GM18511 (cell line): ENCODE measurements at regions not wholly inside any gene's neighbourhood (a gene's known extent, or its start where the extent isn't known, plus 50 kb on each side); places are given as distances from the start of the nearest gene placed in this dataset.
"Not testable (repeated sequence)": the region's sequence is repeated elsewhere in the genome, so short reads cannot be mapped to it uniquely, and the experiment has no call there.

Experiments
- ATAC-seq: cut with Tn5 transposase; IDR thresholded peaks from one replicate; pipeline ENCODE4 v1.9.1; 2021; ENCODE audit warnings: mild to moderate bottlenecking, moderate library complexity; ENCODE audit not compliant: unreplicated experiment

DNA sequence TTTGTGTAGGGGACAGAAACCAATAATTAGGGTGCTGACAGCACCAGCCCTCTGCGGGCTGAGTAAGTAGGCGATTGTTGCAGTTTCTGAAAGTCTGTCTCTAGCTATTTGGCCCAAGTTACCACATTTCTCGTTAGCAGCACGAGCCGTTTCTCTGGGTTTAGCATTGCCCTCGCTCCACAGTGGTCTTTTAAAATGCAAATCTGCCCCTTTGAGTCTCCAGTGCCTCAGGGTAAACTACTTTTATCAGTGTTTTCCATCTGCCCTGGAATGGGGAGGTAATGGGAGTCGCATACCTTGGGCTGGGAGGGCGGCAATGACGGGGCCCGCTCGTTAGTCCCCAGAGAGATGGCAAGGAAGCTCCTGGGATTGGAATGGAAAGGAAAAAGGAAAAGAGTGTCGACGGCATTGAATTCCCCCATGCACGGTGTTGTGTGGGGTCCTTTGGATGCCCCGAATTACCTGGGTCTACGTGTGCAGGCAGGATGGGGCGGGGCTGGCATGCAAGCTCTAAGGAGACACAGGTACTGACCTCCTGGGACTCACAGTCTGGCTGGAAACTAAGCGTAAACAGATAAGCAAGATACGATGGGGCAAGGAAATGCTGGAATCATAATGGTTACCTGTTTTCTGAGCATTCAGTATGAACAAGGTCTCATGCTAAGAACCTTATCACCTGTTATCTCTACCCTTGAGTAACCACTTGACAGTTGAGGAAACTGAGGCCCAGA lies 131.8 kb upstream of the MAP1LC3B2 start:
- ATAC-seq: no peak

DNA sequence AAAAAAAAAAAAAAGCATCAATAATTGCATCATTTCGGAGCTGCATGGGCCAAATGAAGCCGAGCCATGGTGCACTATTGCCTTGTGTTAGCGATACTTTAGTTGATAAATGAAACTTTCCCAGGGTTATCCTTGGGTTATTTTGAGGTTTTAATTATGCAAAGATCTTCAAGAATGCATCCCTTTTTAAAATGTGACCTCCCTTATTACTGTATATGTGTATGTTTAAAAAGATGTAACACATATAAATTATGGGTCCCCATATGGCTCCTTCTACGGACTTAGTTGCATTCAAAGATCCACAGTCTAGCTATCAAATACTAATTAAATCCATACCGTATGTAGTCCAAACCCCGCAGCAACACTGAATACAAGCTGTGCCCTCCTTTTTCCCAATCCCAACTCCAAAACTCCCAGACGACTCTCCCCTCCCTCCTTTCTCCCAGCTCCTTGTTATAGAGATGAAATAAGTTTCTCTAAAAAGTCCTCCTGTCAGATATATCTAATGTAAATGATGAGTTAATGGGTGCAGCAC lies 129.3 kb upstream of the MAP1LC3B2 start:
- no peak for ATAC-seq

DNA sequence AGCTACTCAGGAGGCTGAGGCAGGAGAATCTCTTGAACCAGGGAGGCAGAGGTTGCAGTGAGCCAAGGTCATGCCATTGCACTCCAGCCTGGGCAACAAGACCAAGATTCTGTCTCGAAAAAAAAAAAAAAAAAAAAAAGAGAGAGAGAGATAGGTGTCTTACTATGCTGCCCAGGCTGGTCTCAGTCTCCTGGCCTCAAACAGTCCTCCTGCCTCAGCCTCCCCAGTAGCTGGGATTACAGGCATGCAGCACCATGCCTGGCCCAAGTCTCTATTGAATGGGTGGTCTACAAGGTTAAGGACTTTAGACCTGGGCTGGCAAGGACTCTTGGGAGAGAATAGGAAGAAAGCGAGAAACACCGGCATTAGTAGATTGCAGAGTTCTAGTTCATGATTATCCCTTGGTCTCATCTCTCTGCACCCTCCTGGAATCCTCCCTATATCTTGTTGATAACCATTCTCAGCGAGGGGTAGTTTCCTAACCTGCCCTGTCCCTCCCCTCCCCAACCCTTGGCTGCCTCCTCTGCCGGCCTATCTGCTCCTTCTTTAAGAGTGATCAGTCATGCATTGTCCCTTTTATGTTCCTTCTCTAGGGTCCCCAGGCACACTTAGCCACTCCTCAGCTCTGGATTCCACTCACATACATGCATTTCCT lies 128.1 kb upstream of the MAP1LC3B2 start:
- no peak for ATAC-seq

DNA sequence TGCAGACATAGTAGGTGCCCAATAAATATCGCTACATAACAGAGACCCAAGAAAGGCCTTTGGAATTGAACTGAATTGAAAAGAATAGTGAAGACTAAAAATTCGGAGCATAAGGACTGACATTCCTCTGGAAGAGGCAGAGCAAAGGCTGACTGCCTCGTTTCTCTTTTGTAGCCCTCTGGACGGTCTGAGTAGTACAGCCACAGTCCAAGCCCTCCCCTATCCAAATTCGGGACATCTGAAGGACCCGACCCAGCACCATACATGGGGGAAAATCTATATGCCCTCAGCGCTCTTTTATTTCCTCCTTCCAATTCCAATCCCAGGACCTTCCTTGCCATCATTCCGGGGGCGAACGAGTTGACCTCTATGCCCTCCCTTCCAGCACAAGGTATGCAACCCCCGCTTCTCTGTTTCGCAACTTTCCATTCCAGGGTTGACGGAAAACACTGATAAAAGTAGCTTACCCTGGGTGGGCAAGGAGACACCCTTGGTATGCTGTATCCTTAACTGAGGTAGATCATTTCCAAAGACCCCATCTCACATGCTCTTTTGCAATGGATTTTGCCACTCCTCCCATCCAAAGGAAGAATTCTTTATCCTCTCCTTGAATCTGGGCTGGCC lies 127.4 kb upstream of the MAP1LC3B2 start:
- ATAC-seq: no peak

DNA sequence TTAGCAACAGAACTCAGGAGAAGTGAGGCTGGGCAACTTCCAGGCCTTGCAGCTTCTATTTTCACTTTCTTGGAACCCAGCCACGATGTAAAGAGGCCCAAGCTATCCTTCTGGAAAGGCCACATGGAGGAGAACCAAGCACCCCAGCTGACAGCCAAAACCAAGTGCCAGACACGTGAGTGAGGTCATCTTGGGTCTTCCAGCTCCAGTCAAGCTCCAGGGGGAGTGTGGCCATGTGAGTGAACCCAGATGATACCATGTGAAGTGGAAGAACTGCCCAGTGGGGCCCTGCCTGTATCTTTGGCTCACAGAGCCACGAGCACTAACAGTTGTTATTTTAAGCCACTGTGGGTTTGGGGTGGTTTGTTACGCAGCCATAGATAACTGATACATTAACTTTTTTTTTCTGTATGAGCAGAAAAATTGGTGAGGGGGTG lies 126.8 kb upstream of the MAP1LC3B2 start:
- ATAC-seq: no peak

DNA sequence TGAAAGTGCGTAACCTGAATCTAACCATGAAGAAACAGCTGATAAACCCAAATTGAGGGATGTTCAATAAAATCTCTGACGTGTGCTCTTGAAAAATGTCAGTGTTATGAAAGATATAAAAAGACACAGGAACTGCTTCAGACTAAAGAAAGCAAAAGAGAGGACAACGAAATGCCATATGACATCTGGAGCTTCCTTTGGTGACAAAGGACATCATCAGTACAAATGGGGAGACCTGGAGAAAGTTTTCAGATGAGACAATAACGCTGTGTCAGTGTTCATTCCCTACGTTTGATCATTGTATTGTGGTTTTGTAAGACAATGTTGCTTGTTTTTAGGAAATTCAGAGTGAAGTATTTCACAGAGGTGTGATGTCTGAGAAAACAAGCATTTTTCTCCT lies 125.9 kb upstream of the MAP1LC3B2 start:
- ATAC-seq: no peak

DNA sequence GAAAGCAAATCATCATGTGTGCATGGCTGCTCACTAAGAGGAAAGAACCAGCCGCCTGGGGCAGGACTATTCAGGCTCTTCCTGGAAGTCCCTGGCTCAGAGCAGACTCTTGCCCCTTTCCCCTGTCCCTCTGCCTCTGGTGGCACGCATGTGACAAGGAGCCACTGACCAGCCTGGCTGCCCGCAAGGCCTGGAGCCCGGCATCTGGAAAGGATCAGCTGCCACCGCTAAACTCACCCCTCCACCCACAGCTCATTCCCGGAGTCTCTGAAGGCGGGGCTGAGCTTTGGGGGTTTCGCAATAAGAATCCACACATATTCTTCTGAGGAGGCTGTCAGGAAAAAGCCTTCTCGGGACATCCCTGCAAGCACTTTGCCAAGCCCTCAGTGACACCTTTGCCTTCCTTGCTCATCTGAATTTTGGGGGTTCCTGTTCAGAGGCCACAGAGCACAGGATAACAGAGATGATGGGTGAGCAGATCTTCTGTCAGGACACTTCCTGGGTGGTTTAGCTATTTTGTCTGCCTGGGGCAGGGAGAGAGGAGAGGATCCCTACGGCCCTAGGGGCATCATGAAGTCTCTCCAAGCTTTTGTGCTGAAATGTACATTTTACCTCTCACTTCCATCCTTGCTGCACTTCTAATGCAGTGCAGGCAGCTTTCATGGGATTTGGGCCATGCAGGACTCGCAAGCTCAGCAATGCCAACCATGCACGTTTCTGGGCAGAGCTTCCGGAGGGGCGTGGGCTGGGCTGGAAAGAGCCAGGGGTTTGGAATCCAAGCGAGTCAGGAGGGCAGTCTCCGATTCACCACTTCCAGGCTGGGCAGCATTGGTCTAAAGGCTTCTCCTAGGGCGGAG lies 124.8 kb upstream of the MAP1LC3B2 start:
- no peak for ATAC-seq

DNA sequence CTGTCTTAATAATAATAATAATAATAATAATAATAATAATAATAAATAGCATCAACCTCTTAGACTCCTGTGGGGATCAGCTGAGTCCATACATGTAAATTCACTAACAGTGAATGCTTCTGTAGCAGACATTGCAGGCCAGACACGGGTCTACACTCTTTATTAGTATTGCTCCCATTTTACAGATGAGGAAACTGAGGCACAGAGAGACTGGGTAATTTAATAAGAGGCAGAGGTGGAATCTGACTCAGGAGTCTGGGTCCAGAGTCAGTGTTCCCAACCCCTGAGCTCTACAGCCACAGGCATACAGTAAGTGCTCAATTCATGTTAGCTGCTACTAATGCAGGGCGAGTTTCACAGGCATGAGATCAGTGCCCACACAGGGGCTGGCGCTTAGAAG lies 123.2 kb upstream of the MAP1LC3B2 start:
- no peak for ATAC-seq

DNA sequence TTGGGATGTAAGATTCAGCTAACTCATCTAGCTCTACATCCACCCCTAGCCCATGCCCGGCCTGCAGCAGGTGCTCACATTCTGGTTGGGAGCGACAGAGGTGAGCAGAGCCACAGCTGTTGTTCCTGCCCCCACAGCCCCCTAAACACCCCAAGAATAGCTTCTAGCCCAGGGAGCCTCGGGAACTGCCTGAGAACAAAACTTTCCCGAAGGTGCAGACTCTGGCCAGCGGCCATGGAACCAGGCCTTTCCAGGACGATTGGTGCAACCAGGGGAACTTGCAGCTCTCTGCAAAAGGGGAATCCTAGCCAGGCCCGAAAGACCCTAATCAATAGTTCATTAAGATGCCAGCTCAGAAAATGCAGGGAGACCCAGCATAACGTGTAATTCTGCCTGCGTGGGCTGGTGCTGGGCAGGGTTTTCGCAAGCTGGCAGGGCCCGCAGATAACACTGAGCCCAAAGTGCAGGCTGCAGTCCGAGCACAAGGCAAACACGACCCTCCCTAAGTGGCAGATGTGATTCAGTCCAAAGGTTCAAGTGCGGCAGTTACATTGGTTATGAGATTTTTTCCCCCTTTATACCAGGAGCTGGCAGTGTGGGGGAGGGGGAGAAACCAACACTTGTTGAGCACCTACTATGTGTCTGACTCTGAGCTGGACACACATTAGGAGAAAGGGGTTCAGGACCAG lies 122.5 kb upstream of the MAP1LC3B2 start:
- no peak for ATAC-seq

DNA sequence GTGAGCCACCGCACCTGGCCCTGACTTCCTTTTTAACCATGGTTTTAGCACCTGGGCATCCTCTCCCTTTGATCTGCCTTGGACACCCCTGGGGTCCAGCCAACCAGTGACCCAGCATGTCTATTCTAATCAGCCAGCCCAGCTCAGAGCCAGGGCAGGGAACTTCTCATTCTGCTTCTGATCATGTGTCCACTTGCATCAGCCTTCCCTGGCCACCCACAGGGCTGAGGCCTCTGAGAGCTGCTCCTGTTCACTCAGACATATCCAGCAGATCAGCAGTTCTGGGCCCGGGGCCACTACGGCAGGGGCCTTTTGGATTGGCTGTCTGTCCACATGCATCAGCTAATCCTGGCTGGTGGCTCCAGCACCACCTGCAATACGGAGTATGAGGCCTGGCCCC lies 117.9 kb upstream of the MAP1LC3B2 start:
- no peak for ATAC-seq

DNA sequence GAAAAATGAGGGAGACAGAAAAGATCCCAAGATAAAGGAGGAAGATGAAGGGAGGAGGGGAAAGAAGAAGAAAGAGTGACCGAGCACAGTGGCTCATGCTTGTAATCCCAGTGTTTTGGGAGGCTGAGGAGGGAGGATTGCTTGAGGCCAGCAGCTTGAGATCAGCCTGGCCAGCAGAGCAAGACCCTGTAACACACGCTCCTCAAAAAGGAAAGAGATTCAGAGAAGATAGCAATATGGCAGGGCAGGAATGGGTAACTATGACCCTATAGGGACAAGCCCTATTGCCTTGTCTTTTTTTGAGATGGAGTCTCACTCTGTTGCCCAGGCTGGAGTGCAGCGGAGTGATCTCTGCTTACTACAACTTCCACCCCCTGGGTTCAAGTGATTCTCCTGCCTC lies 116.9 kb upstream of the MAP1LC3B2 start:
- ATAC-seq: no peak

DNA sequence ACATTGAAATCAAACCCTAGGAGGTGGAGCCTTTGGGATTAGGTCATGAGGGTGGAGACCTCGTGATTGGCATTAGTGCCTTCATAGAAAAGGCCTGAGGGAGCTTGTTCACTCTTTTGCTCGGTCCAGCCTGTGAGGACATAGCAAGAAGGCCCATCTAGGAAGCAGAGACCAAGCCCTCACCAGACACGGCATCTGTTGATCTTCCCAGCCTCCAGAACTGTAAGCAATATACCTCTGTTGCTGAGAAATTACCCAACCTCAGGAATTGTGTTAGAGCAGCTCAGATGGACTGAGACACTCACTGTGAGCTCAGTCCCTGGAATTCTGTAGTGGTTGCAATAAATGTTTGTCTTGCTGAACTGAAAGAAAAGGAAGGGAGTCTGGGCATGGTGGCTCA lies 116.2 kb upstream of the MAP1LC3B2 start:
- no peak for ATAC-seq

DNA sequence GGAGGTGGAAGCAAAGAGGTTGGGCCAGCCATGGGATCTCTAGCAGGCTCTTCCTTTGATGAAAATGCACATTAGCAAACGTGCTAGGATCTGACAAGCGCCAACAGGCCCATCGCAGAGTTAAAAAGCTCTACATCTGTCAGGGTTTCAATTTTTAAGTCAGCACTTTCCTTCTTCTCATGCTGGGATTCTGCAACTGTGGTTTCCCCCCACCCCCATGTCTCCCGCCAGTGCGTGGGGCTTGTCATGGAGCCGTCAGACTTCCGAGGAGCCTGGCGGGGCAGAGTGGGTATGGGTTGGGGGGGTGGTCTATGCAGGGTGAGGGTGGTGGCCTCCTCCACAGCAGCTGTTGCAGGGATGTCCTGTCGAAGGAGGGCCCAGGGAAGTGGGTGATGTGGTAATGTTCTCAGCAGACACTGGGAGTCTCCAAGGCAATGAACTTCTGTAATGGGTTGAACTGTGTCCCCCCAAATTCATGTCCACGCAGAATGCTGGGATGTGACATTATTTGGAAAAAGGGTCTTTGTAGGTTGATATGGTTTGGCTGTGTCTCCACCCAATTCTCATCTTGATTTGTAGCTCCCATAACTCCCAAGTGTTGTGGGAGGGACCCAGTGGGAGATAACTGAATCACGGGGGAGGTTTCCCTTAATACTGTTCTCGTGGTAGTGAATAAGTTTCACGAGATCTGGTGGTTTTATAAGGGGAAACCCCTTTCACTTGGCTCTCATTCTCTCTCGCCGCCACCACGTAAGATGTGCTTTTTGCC lies 115.2 kb upstream of the MAP1LC3B2 start:
- no peak for ATAC-seq

DNA sequence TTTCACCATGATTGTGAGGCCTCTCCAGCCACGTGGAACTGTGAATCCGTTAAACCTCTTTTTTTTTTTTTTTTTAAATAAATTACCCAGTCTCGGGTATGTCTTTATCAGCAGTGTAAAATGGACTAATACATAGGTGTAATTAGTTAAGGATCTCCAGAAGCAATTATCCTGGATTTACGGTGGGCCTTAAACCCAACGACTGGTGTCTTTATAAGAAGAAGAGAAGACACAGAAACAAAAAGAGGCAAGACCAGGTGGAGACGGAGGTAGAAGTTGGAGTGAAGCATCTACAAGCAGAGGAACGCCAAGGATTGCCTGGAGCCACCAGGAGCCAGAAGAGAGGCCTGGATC lies 114.6 kb upstream of the MAP1LC3B2 start:
- no peak for ATAC-seq

DNA sequence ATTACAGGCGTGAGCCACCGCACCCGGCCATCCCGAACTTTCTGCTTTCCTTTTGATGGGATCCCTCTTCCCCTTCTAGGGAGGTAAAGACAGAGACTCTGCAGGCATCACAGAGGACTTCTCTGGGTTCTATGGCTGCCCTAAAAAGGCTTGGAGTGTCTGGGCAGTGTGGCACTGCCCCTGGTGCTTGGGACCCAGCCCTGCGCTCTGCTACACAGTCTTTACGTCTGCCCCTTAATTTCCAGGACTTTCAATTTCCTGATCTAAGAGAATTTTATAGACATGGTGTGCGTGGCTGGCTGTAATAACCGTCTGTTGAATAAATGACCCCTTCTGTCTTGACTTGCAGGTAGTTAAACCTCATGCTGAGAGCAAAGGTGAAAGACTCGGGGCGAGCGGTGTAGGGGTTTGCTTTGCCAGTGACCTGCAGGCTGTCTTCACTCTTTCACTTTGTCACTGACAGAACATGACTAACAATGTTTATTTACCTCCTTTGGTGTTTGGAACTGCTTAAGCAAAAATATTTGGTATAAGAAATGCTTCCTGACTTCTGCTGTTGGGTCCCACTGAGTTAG lies 110.9 kb upstream of the MAP1LC3B2 start:
- no peak for ATAC-seq

DNA sequence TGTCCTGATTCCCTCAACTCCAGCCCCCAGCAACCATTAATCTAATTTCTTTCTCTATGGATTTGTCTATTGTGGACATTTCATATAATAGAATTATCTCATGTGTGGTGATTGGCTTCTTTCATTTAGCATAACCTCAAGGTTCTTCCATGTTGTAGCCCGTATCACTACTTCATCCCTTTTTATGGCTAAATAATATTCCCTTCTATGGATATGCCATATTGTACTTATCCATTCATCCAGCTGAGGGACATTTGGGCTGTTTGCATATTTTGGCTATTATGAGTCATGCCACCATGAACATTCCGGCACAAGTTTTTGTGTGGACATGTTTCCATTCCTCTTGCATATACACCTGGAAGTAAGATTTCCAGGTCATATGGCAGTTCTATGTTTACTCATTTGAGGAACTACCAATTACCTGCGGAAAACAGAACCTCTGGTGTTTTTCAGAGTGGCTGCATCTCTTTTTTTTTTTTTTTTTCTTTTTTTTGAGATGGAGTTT lies 108.7 kb upstream of the MAP1LC3B2 start:
- ATAC-seq: no peak

DNA sequence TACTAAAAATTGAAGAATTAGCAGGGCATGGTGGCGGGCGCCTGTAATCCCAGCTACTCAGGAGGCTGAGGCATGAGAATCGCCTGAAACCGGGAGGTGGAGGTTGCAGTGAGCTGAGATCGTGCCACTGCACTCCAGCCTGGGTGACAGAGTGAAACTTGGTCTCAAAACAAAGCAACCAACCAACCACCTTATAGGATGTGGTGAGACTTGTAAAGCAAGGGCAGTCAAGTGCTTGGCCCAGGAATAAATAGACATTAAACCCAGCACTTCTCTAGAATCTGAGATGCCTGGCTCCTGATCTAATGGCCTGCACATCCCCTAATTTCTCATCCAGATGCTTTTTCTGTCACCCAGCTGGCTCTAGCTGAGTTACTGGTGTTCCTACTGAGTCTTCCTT lies 106.2 kb upstream of the MAP1LC3B2 start:
- not testable (repeated sequence) for ATAC-seq

DNA sequence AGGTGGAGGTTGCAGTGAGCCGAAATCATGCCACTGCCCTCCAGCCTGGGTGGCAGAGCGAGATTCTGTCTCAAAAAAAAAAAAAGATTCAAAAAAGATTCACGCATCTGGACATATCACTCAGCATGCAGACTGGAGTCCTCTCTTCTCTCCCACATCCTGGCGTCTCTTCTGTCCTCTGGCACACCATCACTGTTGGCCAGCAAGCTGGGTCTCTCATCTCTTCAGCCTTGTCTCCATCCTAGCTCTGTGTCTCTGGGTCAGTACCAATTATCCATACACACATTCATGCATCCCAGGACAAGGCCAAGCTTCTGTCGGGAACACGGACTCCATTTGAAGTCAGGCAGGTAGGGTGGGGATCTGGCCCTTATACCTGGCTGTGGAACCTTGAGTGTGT lies 105.5 kb upstream of the MAP1LC3B2 start:
- no peak for ATAC-seq

DNA sequence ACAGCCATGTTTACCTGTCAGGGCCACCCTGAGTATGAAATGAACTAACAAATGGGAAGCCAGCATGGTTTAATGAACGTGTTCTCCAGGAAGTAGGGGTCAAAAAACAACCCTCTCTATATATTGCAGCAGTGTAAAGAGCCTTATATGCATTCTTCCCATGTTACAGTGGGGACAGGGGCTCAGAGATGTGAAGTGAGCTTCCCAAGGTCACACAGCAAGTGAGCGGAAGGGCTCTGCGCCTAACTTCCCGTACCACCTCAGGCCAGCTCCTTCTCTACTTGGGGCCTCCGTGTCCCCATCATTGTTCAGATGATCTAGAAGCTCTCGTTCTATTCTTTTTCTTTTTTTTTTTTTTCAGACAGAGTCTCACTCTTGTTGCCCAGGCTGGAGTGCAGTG lies 105.1 kb upstream of the MAP1LC3B2 start:
- ATAC-seq: no peak
